GM21381 (cell line): ENCODE measurements at regions not wholly inside any gene's neighbourhood (a gene's known extent, or its start where the extent isn't known, plus 50 kb on each side); places are given as distances from the start of the nearest gene placed in this dataset.
"Not testable (repeated sequence)": the region's sequence is repeated elsewhere in the genome, so short reads cannot be mapped to it uniquely, and the experiment has no call there.

Experiments
- ATAC-seq: cut with Tn5 transposase; IDR thresholded peaks from one replicate; pipeline ENCODE4 v1.9.1; 2021; ENCODE audit warnings: mild to moderate bottlenecking, moderate library complexity; ENCODE audit not compliant: unreplicated experiment

DNA sequence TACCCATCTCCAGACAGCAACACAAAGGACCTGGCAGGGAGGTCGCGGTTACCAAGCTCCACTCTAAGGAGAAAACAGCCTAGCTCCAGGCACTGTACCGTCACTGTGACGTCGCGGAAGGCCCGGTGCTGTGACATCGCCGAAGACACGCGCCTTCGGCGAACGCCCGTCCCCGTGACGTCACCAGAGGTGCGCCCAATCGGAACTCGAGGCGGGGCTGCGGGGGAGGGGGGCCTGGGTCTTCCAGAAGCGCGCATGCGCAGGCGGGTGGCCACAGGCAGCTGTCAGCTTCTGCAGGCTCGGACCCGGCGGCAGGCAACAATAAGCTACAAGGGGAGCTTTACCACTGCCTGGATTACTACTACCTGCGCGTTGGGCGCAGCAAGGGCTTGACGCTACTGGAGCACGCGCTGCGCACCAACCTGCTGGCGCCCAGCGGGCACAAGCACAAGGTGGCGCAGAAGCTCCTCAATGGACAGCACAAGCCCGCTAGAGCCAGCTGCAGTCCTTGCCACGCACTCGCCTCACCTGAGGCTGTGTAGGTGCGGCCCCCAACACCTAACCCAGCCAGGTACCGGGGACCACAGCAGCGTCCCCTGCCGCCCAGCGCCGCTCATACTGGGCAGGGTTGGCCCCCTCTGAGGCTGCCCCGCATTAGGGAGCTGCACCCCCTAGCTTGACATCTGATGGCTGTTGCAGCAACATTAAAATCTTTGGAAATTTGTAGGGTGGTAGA, 208.4 kb downstream of the TPST1 start:
- peak; percentile 65 for ATAC-seq

DNA sequence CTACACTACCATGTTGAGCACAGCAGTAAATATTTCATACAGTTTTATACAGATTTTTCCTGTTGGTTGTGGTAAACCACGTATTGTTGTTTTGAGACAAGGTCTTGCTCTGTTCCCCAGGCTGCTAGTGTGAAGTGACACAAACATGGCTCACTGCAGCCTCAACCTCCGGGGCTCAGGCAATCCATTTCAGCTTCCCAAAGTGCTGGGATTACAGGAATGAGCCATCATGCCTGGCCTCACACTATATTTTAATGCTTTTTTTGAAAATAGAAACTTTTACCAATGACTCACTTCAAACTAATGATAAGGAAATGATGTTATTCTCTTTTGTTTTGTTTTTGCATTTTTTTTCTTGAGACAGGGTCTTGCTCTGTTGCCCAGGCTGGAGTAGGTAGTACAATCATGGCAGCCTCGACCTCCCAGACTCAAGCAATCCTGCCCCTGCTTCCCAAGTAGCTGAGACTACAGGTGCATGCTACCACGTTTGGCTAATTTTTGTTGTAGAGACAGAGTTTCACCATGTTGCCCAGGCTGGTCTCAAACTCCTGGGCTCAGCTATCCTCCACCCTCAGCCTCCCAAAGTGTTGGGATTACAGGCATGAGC, 210.6 kb downstream of the TPST1 start:
- ATAC-seq = no peak

DNA sequence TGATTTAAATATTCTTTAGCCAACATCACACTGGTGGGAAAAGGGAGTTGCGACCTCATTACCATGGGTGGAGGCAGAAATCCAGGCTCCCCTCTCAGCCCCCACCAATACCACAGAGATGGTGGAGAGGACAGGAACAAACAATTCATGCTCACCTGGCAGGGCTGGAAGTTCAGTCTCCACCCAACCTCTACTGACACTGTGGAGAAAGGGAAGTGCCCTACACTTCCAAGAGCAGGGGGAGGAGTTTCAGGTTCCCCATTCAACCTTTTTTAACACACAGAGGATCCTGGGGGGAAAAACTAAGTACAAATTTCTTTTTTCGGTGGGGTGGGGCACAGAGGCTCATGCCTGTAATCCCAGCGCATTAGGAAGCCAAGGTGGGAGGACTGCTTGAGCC, 210.1 kb upstream of the KCTD7 start:
- ATAC-seq = no peak

DNA sequence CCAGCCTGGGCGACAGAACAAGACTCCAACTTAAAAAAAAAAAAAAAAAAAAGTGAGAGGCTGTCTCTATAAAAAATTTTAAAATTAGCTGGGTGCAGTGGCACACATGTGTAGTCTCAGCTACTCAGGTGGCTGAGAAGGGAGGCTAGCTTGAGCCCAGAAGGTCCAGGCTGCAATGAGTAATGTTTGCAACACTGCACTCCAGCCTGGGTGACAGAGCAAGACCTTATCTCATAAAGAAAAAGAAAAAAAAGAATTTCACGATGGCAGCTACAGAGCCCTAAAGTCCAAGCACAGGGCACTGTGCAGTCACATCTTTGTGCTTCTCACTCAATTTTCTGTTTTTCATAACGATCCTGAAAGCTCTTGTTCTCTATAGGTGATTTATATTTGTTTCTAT, 209.5 kb upstream of the KCTD7 start:
- ATAC-seq = no peak

DNA sequence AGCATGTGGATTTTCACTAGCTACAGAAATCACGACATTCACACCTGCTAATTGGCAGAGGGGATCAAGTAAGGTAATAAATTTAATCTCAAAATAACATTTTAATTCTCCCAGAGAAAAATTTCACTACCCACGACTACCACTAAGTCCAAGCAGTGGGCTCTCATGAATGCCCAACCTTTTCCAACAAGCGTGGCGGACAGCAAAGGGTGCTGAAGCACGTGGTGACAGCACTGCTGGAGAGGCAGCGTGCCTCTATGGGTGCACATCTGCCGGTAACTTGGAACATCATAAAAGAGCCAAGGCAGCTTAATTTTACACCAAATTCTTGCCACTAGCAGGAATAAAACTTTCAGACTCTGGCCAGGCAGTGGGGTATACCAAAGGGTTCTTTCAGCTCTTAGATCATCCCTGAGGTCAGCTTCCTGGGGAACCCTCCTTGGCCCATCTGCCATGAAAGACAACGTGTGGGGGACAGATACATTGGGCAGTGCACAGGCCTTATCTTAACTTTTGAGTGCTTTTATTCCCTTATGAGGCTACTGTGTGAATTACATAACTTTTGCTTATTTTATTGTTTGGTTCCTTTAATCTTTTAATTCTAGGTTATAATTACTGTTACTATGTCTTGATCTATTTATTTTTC, 206.7 kb upstream of the KCTD7 start:
- ATAC-seq = no peak

DNA sequence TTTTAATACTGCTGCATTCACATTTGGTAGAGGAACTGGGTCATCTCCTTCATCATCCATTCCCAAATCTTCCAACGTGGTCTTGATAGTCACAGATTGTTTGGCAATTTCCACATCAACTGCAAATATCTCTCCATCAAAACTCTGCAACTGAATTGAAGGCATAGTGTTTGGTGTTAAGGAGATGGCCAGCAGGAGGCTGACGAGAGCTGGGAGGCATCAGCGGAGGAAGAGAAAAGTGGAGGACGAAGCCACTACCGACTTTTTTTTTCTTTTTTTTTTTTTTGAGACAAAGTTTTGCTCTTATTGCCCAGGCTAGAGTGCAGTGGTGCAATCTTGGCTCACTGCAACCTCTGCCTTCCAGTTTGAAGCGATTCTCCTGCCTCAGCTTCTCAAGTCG, 205.0 kb upstream of the KCTD7 start:
- no peak for ATAC-seq

DNA sequence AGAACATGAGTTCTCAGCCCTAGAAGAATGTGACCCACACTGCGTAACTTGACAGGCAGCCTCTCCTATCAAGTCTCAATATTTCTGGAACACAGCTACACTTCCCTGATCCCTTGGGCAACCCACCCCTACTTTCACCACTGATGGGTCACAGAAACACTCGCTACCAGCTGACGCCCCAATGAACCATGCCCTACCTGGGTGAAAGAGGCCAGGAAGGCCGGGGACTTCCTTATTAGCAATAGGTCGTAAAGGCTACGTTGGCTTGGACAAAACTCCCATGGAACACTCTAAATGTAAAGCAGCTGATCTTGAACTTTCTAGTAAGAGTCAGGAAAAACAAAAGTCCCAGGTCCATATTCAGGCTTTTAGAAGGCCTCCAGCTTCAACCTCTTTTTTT, 202.3 kb upstream of the KCTD7 start:
- no peak for ATAC-seq

DNA sequence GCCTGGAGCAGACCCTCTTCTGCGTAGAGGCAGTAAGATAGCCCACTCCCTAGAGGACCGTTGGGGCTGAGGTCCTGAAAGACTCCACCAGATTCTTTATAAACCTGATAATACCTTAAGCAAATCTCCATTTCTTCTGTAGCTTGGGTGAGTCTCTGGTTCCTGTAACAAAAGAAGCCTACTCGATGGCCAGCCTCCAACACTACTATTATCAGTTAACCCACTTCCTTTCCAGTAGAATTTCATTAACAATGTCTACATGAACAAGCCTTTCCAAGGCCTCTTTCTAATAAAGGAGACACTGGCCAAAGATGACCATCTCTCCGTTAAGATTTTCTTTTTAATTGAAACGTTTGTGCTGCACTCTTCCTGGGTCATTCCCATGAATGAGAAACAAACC, 201.7 kb upstream of the KCTD7 start:
- no peak for ATAC-seq

DNA sequence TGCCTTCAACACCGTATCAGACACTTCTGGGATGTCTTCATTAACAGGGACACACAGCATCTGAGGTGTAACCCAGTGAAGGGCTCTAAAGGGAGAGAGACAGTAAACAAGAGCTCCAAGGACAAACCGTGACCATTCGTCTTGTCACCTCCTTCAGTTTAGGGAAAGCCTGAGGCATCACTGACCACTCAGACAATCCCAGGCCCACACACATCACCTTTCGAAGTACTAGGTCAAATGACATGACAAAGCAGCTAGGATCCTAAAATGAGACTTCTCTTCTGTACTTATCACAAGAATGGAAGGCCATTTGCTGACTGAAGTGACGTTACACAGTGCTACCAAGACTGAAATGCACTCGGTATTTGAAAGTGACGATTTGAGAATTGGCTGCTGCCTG, 200.7 kb upstream of the KCTD7 start:
- ATAC-seq = no peak

DNA sequence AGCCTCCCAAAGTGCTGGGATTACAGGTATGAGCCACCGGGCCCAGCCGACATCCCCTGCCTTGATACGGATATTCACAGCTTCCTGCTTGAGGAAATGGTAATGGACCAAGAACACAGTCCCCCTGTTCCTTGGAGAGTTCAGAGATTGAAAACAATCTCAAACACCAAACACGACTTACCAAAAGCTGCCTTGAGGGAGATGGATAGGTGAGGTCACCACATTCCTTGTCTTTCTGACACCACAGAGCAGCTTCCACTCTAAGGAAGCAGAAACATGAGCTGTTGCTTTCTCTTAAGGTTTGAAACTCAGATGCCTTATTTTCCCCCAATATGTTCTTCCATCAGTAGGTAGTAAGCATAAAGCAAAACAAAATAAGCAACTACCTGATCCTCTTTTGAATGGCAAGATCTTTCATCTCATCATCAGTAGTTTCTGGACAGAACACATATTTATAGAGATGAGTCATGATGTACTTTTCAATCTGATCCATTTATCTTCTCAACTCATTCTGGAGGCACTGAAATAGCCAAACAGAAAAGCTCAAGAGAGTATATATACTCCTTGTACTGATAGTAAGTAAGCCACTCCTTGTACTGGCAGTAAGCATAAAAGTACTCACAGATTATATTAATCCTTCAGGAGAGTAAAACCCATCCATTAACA, 199.1 kb upstream of the KCTD7 start:
- no peak for ATAC-seq

DNA sequence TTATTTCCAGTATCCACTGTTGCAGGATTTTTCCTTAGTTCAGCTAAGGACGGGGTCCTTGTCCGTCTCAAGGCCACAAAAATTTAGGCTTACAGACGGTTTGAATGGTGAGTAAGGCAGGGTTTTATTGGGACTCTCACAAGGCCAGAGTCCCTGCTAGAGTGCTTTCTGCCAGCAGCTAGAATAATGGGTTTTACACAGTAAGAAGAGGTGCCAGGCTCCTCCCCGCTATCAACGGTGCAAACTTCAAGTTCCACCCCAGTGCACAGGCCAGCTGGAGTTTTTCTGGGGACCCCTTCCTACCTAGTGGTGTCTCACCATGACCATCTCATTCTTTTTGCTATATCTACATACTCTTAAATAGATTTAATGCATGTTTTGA, 198.5 kb upstream of the KCTD7 start:
- ATAC-seq = no peak

DNA sequence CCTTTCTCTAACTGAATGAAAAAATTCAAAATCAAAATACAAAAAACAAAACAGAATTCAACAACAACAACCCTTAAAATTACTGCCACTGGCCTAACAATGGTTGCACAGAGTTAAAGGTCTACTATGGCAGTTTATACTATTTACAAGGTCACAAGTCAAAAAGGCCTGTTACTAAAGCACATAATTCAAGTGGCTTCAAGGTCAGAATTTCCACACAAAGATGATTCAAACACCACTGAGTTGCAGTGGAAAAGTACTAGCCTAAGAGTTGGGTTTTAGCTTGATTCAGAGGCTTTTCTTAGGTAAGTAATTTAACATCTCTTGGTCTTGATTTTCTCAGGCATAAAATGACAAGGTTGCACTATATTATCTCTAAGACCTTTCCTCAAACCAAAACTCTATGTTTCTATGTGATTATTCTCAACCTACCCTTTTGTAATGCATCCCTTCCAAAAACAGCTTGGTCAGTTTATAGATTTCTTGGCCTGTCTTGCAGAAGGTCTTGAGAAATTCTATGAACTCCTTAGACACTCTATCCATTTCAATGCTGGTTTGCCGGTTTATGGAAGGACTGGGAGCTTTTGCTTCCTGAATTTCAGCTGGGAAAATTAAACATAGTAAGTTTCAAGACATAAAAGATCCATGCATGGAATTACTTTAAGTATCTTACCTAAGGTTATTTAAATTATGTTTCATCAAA, 189.8 kb upstream of the KCTD7 start:
- not testable (repeated sequence) for ATAC-seq

DNA sequence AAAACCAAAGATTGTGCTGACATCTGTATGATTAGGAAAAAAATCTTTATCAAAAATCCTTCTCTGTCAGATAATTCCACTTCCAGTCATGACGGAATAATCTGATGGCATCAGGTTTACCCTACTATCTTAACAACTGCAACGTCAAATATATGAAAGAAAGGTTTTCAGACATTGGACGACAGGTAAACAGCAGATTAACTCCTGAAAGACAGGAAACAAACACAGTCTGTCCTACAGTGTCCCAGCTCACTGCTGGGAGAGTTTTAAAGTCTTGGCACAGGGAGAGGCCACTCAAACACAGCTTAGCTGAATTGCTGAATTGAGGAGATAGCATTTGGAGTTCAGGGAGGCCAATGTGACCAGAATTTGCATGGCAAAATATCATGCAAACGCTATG, 186.3 kb upstream of the KCTD7 start:
- no peak for ATAC-seq

DNA sequence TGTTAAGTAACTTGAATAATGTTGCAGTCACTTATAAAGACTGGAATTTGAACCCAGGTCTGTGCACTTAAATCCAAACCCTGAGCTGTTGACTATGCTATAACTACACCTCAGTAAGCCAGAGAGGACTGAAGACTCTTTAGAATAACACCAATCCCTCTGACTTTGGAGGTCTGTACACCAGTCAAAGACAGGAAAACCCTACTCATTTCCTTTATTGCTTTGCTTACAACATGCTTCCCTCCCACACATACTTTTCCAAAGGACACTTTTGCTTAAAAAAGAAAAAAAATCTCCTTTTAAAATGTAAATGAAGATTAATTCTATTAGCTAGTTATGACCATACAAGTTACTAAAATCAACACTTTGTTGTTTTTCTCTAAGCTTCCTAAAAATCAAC, 184.7 kb upstream of the KCTD7 start:
- ATAC-seq = no peak

DNA sequence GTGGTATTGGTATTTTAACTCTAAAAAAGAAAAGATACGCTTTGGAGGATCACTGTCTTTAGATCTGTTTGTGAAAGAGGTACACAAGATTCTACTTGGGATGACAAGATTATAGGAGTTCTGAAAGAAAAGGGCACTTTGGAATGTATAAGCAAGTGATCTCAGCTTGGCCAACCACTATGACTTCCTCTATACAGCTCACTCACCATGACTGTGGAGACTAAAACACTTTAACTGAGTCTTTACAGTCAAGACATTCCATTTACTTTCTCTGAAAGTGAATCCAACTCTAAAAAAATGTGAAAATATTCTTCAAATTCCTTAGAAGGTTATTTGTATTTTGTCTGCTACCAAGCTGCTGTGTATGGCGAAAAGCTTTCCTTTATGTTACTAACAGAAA, 181.7 kb upstream of the KCTD7 start:
- ATAC-seq = not testable (repeated sequence)

DNA sequence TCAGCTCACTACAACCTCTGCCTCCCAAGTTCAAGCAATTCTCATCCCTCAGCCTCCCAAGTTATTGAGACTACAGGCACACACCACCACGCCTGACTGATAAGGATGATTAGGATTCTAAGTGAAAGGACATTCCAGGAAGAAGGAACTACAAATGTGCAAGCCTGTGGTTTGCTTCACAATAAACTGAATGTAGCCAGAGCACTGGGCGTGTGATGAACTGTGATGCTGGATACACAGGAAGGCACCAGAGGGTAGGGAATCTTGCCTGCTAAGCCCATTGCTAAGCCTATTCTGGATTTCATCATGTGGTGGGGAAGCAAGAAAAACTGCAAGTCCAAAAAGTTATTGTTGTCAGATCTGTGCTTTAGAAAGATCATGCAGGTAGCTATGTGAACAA, 177.9 kb upstream of the KCTD7 start:
- not testable (repeated sequence) for ATAC-seq

DNA sequence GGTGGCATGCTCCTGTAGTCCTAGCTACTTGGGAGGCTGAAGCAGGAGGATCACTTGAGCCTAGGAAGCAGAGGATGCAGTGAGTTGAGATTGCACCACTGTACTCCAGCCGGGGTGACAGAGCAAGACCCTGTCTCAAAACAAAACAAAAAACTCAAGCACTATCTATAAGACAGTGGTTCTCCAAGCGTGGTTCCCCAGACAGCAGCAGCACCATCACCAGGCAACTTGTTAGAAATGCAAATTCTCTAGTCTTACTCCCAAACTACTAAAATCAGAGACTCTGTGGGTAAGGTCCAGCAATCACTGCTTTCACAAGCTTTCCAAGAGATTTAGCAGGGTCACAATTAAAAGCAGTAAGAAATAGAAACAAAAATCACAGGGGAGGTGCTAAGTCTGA, 177.0 kb upstream of the KCTD7 start:
- not testable (repeated sequence) for ATAC-seq

DNA sequence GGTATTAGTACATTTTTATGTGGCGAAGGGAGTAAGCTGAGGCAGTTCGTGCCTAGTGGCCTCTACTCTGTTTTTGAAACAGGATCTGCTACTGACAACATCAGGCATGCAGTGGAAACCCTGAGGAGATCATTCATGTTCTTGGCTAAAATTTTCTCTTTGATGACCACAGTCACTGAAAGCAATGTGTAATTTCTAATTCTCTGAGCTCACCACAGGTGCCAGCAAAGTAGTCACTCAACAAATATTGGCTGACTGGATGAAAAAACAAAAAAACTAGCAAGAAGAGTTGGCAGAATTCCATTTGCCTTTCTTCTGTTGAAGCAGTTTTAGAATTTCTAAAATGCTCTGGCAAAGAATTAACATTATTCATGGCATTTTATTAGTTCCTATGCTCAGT, 176.5 kb upstream of the KCTD7 start:
- ATAC-seq = no peak

DNA sequence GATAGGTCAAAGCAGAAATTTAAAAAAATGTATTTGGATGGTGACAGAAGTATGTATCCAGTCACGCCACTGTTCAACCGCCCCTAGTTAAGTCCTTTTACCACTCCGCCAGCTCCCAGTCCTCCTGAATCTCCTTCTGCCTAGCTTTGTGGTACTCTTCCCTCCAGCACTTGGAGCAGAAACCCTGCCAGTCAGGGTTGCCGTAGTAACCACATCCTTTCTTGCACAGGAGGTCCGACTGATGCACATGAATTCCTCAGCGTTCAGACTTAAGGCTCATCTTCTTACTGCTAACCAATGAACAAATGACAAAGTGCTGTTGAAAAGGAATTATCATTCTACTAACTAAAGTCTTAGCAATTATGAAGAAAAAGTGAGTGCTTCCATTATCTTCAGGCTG, 175.3 kb upstream of the KCTD7 start:
- ATAC-seq = no peak

DNA sequence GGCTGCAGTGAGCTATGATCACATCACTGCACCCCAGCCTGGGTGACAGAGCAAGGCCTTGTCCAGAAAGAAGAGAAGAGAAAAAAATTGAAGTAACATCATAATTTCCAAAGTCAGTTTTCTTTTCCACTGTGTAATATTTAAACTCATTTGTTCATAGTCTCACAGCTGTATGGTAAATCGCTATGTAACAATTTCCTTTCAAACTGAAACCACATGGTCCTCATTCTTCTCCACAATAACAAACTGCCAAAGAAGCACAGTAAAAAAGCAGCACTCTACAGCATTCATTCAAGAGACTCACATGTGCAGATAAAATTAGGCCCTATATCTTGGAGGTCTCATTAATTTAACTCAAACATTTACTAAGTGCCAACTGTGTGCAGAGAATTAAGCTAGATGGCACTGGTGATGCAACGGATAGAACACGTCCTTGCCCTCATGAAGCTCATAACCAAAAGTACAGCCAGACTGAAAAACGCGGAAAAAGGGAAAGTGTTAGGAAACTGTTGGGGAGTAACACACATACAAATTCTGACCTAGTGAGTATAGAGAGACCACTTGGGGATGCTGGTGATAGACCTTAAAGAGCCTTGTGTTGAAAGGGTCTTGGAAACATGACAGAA, 174.0 kb upstream of the KCTD7 start:
- no peak for ATAC-seq

DNA sequence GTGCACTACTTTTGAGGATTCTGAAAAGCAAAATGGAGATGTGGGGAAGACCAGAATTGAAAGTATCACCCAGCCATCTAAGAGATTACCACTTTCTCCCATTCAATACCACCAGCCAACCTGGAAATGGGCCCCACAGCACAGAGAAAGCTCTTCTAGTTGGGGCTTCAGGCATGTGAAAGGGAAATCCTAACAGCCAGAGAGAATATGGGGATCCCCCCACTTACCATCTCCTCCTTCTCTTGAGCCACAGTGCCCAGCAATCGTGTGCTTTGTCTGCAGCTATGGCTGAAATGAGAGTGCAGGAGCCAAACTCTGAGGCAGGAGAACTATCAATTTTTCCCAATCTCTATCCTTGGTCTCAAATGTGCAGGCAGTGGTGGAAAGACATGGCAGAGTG, 173.2 kb upstream of the KCTD7 start:
- not testable (repeated sequence) for ATAC-seq
